T47D (cell line): ENCODE measurements at regions not wholly inside any gene's neighbourhood (a gene's known extent, or its start where the extent isn't known, plus 50 kb on each side); places are given as distances from the start of the nearest gene placed in this dataset.
A peak's percentile ranks its signal among the peaks of the same experiment; 100 is the strongest.

Experiments
- DNase-seq, 2 experiments: peaks; one replicate each; pipeline versions ENCODE4 v3.0.0 to v3.0.0-alpha.2; 2011 to 2012; ENCODE audit warnings: low read depth in 1 of 2, low spot score in 1 of 2
- JUND ChIP-seq: IDR thresholded peaks from 2 replicates; pipeline ENCODE4 v1.6.1; 2012; ENCODE audit warnings: low read depth
- in situ Hi-C: cut with HindIII; loops from 2 replicates; pipeline ENCODE4 v1.10.0; 2016; ENCODE audit warnings: low sequenced_read_pairs, low pct_unique_long_range_greater_than_20kb

DNA sequence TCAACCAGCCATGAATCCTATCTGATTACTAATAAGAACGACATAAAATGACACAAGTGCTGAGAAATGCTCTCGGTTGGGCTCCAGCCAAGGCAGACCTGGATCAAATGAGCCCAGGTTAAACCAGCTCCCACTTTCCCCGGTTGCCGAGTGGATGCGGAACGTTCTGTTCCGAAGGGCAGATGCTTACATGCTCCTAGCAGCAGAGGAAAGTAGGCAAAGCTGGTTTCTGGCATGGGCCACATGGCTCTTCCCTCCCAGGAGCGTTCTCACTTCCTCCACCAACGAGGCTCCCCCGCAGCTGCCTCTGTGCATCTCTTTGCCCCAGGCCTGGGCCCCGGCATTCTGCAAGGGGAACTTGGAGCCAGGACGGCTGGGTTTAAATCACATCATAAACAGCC is 61.8 kb upstream of the SDK1 start:
- TF ChIP-seq JUND: no peak
- in situ Hi-C loops: no loop called here
- no peak for DNase-seq

GRCh38 chr7:3240826-3241430 is 60.1 kb upstream of the SDK1 start:
- in situ Hi-C loops: no loop called here
- no peak for DNase-seq
- no peak for TF ChIP-seq JUND

- in situ Hi-C loops: no loop called here
- DNase-seq: no peak
- no peak for TF ChIP-seq JUND
These were observed 59.3 kb upstream of the SDK1 start for GRCh38 chr7:3241686-3242258.

DNA sequence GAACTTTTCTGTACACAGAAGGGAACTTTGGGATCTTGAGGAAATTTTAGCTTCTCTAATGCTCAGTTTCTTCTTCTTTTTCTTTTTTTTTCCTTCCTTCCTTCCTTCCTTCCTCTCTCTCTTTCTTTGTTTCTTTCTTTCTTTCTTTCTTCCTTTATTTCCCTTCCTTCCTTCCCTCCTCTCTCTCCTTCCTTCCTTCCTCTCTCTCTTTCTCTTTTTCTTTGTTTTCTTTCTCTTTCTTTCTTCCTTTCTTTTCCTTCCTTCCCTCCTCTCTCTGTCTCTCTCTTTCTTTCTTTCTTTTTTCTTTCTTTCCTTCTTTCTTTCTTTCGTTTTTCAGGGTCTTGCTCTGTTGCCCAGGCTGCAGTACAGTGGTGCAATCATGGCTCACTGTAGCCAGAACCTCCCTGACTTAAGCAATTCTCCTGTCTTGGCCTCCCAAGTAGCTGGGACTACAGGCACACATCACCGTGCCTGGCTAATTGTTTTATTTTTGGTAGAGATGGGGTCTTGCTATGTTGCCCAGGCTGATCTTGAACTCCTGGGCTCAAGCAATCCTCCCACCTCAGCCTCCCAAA is 58.6 kb upstream of the SDK1 start:
- no peak for DNase-seq
- in situ Hi-C loops: no loop called here
- TF ChIP-seq JUND: no peak

GRCh38 chr7:3243256-3243655 is 57.8 kb upstream of the SDK1 start:
- peak in 1 of 2 experiments; percentile 18 for DNase-seq
- no peak for TF ChIP-seq JUND
- in situ Hi-C loops: no loop called here

- DNase-seq: no peak
- in situ Hi-C loops: no loop called here
- TF ChIP-seq JUND: no peak
These were observed 57.4 kb upstream of the SDK1 start for GRCh38 chr7:3243680-3244079.

GRCh38 chr7:3244241-3244814 is 56.7 kb upstream of the SDK1 start:
- in situ Hi-C loops: no loop called here
- no peak for TF ChIP-seq JUND
- no peak for DNase-seq

DNA sequence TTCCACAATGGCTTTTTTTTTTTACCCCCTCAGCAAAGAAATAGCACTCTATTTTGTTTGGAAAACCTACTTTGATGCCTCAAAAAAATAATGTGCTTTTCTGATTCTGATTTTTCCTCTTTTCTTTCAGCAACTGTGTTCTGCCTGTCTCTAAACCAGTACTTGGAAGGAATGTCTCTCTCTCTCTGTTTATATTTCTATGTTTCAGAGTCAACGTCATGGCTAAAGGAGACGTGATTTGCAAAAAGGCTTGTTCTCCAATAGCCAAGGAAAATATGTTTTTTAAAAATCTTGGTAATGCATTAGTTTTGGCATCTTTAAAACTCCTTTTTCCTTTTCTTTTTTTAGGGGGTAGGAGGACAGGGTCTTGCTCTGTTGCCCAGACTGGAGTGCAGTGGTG is 56.0 kb upstream of the SDK1 start:
- no peak for TF ChIP-seq JUND
- DNase-seq: no peak
- in situ Hi-C loops: no loop called here

- no peak for DNase-seq
- TF ChIP-seq JUND: no peak
- in situ Hi-C loops: no loop called here
These were observed 55.3 kb upstream of the SDK1 start for GRCh38 chr7:3245721-3246120.

DNA sequence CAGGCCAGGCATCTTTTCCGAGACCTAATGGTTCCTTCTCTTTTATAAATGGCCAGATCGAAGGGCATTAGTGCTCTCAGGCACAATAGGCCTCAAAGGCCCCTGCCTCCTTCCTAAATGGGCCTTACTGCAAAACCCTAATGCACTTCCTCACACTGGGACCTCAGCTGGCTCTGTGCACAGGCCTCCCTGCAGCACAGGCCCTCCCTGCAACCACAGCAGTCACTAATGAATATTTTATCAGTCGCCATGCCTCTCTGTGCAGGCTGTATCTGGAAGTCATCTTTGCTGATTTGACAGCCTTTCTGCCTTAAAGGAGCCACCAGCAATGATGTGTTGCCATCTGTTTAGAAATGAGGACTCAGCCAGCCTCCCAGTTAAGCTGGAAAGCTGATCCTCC is 54.9 kb upstream of the SDK1 start:
- DNase-seq: no peak
- no peak for TF ChIP-seq JUND
- in situ Hi-C loops: no loop called here

- no peak for DNase-seq
- TF ChIP-seq JUND: no peak
- in situ Hi-C loops: no loop called here
These were observed 54.4 kb upstream of the SDK1 start for GRCh38 chr7:3246651-3247050.

DNA sequence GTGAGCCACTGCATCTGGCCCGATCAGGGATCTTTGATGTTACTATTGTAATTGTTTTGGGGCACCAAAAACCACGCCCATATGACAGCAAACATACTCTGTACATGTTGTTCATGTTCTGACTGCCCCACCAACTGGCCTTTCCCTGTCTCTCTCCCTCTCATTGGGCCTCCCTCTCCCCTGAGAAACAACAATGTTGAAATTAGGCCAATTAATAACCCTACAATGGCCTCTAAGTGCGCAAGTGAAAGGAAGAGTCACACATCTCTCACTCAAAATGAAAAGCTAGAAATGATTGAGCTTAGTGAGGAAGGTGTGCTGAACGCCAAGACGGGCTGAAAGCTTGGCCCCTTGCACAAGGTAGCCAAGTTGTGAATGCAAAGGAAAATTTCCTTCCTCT is 50.3 kb upstream of the SDK1 start:
- in situ Hi-C loops: no loop called here
- no peak for DNase-seq
- TF ChIP-seq JUND: no peak
